WTC11 (cell line): ENCODE measurements at regions not wholly inside any gene's neighbourhood (a gene's known extent, or its start where the extent isn't known, plus 50 kb on each side); places are given as distances from the start of the nearest gene placed in this dataset.

Source experiments
- ATAC-seq: fragments of 200-7000 bp; cut with Tn5 transposase; 2 replicates; pipeline ENCODE4 v1.10.0; 2021; ENCODE audit warnings: mild to moderate bottlenecking, moderate library complexity
- CTCF ChIA-PET: fragments of 300-600 bp; sonication (Branson Sonifier 250); formaldehyde crosslinking; loops from one replicate; lab custom pipeline; 2021; ENCODE audit warnings: antibody characterized with exemption; lab: Charles Lee
- POLR2A ChIA-PET: fragments of 350-600 bp; sonication (Branson Sonifier 250); formaldehyde crosslinking; loops from one replicate; lab custom pipeline; 2021; ENCODE audit warnings: antibody characterized with exemption; lab: Charles Lee
- DNase-seq: peaks from one replicate; pipeline ENCODE4 v3.0.0; 2021; ENCODE audit warnings: low spot score
- H3K27ac Mint-ChIP-seq: 2 replicates; pipeline ENCODE4 v1.8.0; 2021; ENCODE audit warnings: mixed read lengths
- H3K27me3 Mint-ChIP-seq: 2 replicates; pipeline ENCODE4 v1.8.0; 2021; ENCODE audit warnings: low read depth, mild to moderate bottlenecking, moderate library complexity, mixed read lengths
- H3K36me3 Mint-ChIP-seq: 2 replicates; pipeline ENCODE4 v1.8.0; 2021; ENCODE audit warnings: mixed read lengths
- H3K4me1 Mint-ChIP-seq: 2 replicates; pipeline ENCODE4 v1.8.0; 2022; ENCODE audit warnings: mixed read lengths
- H3K4me3 Mint-ChIP-seq: 2 replicates; pipeline ENCODE4 v1.8.0; 2021; ENCODE audit warnings: mild to moderate bottlenecking, moderate library complexity, mixed read lengths
- H3K9me3 Mint-ChIP-seq: 2 replicates; pipeline ENCODE4 v1.8.0; 2021; ENCODE audit warnings: mixed read lengths
- ATF1 ChIP-seq: sonication (generic); formaldehyde crosslinking; IDR thresholded peaks from 2 replicates; pipeline ENCODE4 v1.8.1; 2023; ENCODE audit warnings: mild to moderate bottlenecking, moderate library complexity, missing genetic modification reagents
- CBFB ChIP-seq: sonication (generic); formaldehyde crosslinking; IDR thresholded peaks from 2 replicates; pipeline ENCODE4 v1.8.1; 2022; ENCODE audit warnings: mild to moderate bottlenecking, low read depth, missing genetic modification reagents
- CREB1 ChIP-seq: sonication (generic); formaldehyde crosslinking; IDR thresholded peaks from 2 replicates; pipeline ENCODE4 v1.8.0; 2023; ENCODE audit warnings: mild to moderate bottlenecking, missing genetic modification reagents
- EMX1 ChIP-seq: fragments of 250-450 bp; sonication (Bioruptor Pico); IDR thresholded peaks from 2 replicates; pipeline ENCODE4 v1.8.0; 2021; ENCODE audit warnings: mild to moderate bottlenecking
- ETV6 ChIP-seq: sonication (generic); formaldehyde crosslinking; IDR thresholded peaks from 2 replicates; pipeline ENCODE4 v1.8.1; 2022; ENCODE audit warnings: mild to moderate bottlenecking, missing genetic modification reagents
- FOXJ3 ChIP-seq: sonication (generic); formaldehyde crosslinking; IDR thresholded peaks from 2 replicates; pipeline ENCODE4 v1.9.0; 2021; ENCODE audit warnings: missing genetic modification reagents, mild to moderate bottlenecking, borderline replicate concordance
- FOXP1 ChIP-seq: sonication (generic); formaldehyde crosslinking; IDR thresholded peaks from 2 replicates; pipeline ENCODE4 v1.8.0; 2022; ENCODE audit warnings: missing genetic modification reagents, mild to moderate bottlenecking, moderate library complexity, borderline replicate concordance
- GABPB1 ChIP-seq: sonication (generic); formaldehyde crosslinking; IDR thresholded peaks from 2 replicates; pipeline ENCODE4 v1.8.1; 2023; ENCODE audit warnings: mild to moderate bottlenecking, missing genetic modification reagents
- NR3C1 ChIP-seq: sonication (generic); formaldehyde crosslinking; conservative IDR thresholded peaks from 2 replicates; pipeline ENCODE4 v1.8.1; 2023; ENCODE audit warnings: low read depth, mild to moderate bottlenecking, missing genetic modification reagents
- TEAD1 ChIP-seq: sonication (generic); formaldehyde crosslinking; IDR thresholded peaks from 2 replicates; pipeline ENCODE4 v1.8.0; 2022; ENCODE audit warnings: mild to moderate bottlenecking, missing genetic modification reagents
- ZNF121 ChIP-seq: sonication (generic); formaldehyde crosslinking; IDR thresholded peaks from 2 replicates; pipeline ENCODE4 v1.8.0; 2023; ENCODE audit warnings: missing genetic modification reagents
- ZNF219 ChIP-seq: sonication (generic); formaldehyde crosslinking; IDR thresholded peaks from 2 replicates; pipeline ENCODE4 v1.8.0; 2023; ENCODE audit warnings: missing genetic modification reagents, mild to moderate bottlenecking, borderline replicate concordance
- ZNF232 ChIP-seq: sonication (generic); formaldehyde crosslinking; IDR thresholded peaks from 2 replicates; pipeline ENCODE4 v1.8.0; 2022; ENCODE audit warnings: mild to moderate bottlenecking, missing genetic modification reagents
- ZNF263 ChIP-seq: sonication (generic); formaldehyde crosslinking; IDR thresholded peaks from 2 replicates; pipeline ENCODE4 v1.8.1; 2022; ENCODE audit warnings: low read depth, mild to moderate bottlenecking, moderate library complexity, missing genetic modification reagents
- ZNF396 ChIP-seq: fragments of 250-450 bp; sonication (Bioruptor Pico); IDR thresholded peaks from 2 replicates; pipeline ENCODE4 v1.8.0; 2021; ENCODE audit warnings: mild to moderate bottlenecking, moderate library complexity, borderline replicate concordance
- TF ChIP-seq, protein P1 (sequence below): fragments of 250-450 bp; sonication (Bioruptor Pico); IDR thresholded peaks from 2 replicates; pipeline ENCODE4 v1.9.0; 2021; ENCODE audit warnings: moderate library complexity, mild to moderate bottlenecking, inconsistent platforms, borderline replicate concordance
- TF ChIP-seq, protein P2 (sequence below): sonication (generic); formaldehyde crosslinking; IDR thresholded peaks from 2 replicates; pipeline ENCODE4 v1.8.0; 2023; ENCODE audit warnings: mild to moderate bottlenecking, missing genetic modification reagents
- TF ChIP-seq, protein P3 (sequence below): sonication (generic); formaldehyde crosslinking; IDR thresholded peaks from 2 replicates; pipeline ENCODE4 v1.8.1; 2022; ENCODE audit warnings: missing genetic modification reagents, borderline replicate concordance
- TF ChIP-seq, protein P4 (sequence below): sonication (generic); formaldehyde crosslinking; IDR thresholded peaks from 2 replicates; pipeline ENCODE4 v1.8.0; 2023; ENCODE audit warnings: missing genetic modification reagents, mild to moderate bottlenecking, borderline replicate concordance
- TF ChIP-seq, protein P5 (sequence below): fragments of 250-450 bp; sonication (Bioruptor Pico); IDR thresholded peaks from 2 replicates; pipeline ENCODE4 v1.9.0; 2021; ENCODE audit warnings: mild to moderate bottlenecking
- TF ChIP-seq, protein P6 (sequence below): sonication (generic); formaldehyde crosslinking; IDR thresholded peaks from 2 replicates; pipeline ENCODE4 v1.8.1; 2023; ENCODE audit warnings: mild to moderate bottlenecking, missing genetic modification reagents, moderate library complexity
- TF ChIP-seq, protein P7 (sequence below): fragments of 250-450 bp; sonication (Bioruptor Pico); IDR thresholded peaks from 2 replicates; pipeline ENCODE4 v1.8.0; 2021; ENCODE audit warnings: mild to moderate bottlenecking
- TF ChIP-seq, protein P8 (sequence below): sonication (generic); formaldehyde crosslinking; IDR thresholded peaks from 2 replicates; pipeline ENCODE4 v1.8.1; 2022; ENCODE audit warnings: mild to moderate bottlenecking, moderate library complexity, missing genetic modification reagents

DNA sequence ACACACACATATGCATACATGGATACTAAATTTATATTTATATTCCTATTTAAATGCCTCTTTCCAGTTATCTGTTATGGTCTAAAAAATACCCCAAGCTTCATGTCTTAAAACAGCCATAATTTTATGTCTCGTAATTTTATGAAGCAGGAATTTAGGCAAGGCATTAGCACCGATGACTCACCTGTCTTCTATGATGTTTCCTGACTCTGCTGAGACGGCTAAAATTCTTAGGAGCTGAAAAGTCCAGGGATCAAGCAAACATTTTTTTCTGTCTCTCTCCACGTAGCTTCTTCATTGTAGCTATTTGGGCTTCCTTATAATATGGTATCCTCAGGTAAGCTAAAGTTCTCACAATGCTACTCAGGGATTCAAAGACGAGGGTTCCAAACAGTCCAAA is 930.3 kb downstream of the STIM2 start (continued):
- TF ChIP-seq, protein P1, sequence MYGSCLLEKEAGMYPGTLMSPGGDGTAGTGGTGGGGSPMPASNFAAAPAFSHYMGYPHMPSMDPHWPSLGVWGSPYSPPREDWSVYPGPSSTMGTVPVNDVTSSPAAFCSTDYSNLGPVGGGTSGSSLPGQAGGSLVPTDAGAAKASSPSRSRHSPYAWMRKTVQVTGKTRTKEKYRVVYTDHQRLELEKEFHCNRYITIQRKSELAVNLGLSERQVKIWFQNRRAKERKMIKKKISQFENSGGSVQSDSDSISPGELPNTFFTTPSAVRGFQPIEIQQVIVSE (CRISPR knock-in tag): no peak
- TF ChIP-seq, protein P2, sequence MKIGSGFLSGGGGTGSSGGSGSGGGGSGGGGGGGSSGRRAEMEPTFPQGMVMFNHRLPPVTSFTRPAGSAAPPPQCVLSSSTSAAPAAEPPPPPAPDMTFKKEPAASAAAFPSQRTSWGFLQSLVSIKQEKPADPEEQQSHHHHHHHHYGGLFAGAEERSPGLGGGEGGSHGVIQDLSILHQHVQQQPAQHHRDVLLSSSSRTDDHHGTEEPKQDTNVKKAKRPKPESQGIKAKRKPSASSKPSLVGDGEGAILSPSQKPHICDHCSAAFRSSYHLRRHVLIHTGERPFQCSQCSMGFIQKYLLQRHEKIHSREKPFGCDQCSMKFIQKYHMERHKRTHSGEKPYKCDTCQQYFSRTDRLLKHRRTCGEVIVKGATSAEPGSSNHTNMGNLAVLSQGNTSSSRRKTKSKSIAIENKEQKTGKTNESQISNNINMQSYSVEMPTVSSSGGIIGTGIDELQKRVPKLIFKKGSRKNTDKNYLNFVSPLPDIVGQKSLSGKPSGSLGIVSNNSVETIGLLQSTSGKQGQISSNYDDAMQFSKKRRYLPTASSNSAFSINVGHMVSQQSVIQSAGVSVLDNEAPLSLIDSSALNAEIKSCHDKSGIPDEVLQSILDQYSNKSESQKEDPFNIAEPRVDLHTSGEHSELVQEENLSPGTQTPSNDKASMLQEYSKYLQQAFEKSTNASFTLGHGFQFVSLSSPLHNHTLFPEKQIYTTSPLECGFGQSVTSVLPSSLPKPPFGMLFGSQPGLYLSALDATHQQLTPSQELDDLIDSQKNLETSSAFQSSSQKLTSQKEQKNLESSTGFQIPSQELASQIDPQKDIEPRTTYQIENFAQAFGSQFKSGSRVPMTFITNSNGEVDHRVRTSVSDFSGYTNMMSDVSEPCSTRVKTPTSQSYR (CRISPR knock-in tag): no peak
- TF ChIP-seq, protein P3, sequence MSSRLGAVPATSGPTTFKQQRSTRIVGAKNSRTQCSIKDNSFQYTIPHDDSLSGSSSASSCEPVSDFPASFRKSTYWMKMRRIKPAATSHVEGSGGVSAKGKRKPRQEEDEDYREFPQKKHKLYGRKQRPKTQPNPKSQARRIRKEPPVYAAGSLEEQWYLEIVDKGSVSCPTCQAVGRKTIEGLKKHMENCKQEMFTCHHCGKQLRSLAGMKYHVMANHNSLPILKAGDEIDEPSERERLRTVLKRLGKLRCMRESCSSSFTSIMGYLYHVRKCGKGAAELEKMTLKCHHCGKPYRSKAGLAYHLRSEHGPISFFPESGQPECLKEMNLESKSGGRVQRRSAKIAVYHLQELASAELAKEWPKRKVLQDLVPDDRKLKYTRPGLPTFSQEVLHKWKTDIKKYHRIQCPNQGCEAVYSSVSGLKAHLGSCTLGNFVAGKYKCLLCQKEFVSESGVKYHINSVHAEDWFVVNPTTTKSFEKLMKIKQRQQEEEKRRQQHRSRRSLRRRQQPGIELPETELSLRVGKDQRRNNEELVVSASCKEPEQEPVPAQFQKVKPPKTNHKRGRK: no peak
- TF ChIP-seq CBFB (CRISPR knock-in tag) (no peak), CREB1 (CRISPR knock-in tag) (no peak)

DNA sequence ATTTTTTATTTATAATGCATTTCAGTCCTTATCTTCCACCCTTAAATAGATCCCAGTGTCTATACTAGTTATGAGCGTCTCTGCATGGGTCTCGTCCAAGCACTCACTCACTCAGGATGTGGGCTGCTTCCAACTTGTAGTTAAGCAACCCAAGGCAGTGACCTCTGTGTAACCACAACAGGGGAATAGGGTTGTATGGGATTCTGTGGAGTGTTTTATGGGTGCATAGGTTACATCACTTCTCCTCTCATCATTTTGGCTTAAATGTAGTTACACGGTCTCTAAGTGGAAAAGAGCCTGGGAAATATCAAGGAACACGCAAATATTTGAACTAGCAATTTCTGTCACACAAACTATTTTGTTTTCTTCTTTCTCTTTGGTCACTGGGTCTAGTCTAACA is 931.0 kb downstream of the STIM2 start:
- Mint-ChIP-seq H3K36me3 (no peaks in the 10 kb centered on the region), H3K27me3 (no peaks in the 10 kb centered on the region), H3K27ac (no peak overlapping the region), H3K4me3 (no peak overlapping the region), H3K4me1 (no peaks in the 10 kb centered on the region), H3K9me3 (no peaks in the 10 kb centered on the region)
- DNase-seq (no peak), ATAC-seq (no peak)
- ChIA-PET CTCF (no interaction called here), POLR2A (no interaction called here)
- no peak for TF ChIP-seq FOXJ3 (CRISPR knock-in tag)
- TF ChIP-seq FOXP1: no peak
- TF ChIP-seq TEAD1 (CRISPR knock-in tag): no peak
- no peak for TF ChIP-seq NR3C1 (CRISPR knock-in tag)
- no peak for TF ChIP-seq GABPB1 (CRISPR knock-in tag)
- TF ChIP-seq, protein P4, sequence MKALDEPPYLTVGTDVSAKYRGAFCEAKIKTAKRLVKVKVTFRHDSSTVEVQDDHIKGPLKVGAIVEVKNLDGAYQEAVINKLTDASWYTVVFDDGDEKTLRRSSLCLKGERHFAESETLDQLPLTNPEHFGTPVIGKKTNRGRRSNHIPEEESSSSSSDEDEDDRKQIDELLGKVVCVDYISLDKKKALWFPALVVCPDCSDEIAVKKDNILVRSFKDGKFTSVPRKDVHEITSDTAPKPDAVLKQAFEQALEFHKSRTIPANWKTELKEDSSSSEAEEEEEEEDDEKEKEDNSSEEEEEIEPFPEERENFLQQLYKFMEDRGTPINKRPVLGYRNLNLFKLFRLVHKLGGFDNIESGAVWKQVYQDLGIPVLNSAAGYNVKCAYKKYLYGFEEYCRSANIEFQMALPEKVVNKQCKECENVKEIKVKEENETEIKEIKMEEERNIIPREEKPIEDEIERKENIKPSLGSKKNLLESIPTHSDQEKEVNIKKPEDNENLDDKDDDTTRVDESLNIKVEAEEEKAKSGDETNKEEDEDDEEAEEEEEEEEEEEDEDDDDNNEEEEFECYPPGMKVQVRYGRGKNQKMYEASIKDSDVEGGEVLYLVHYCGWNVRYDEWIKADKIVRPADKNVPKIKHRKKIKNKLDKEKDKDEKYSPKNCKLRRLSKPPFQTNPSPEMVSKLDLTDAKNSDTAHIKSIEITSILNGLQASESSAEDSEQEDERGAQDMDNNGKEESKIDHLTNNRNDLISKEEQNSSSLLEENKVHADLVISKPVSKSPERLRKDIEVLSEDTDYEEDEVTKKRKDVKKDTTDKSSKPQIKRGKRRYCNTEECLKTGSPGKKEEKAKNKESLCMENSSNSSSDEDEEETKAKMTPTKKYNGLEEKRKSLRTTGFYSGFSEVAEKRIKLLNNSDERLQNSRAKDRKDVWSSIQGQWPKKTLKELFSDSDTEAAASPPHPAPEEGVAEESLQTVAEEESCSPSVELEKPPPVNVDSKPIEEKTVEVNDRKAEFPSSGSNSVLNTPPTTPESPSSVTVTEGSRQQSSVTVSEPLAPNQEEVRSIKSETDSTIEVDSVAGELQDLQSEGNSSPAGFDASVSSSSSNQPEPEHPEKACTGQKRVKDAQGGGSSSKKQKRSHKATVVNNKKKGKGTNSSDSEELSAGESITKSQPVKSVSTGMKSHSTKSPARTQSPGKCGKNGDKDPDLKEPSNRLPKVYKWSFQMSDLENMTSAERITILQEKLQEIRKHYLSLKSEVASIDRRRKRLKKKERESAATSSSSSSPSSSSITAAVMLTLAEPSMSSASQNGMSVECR (CRISPR knock-in tag): no peak
- TF ChIP-seq ZNF121 (CRISPR knock-in tag): no peak
- TF ChIP-seq ATF1 (CRISPR knock-in tag): no peak
- TF ChIP-seq, protein P5, sequence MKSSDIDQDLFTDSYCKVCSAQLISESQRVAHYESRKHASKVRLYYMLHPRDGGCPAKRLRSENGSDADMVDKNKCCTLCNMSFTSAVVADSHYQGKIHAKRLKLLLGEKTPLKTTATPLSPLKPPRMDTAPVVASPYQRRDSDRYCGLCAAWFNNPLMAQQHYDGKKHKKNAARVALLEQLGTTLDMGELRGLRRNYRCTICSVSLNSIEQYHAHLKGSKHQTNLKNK: no peak
- no peak for TF ChIP-seq ETV6 (CRISPR knock-in tag)
- no peak for TF ChIP-seq EMX1 (CRISPR knock-in tag)
- TF ChIP-seq, protein P6, sequence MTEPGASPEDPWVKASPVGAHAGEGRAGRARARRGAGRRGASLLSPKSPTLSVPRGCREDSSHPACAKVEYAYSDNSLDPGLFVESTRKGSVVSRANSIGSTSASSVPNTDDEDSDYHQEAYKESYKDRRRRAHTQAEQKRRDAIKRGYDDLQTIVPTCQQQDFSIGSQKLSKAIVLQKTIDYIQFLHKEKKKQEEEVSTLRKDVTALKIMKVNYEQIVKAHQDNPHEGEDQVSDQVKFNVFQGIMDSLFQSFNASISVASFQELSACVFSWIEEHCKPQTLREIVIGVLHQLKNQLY (CRISPR knock-in tag): no peak
- TF ChIP-seq, protein P7, sequence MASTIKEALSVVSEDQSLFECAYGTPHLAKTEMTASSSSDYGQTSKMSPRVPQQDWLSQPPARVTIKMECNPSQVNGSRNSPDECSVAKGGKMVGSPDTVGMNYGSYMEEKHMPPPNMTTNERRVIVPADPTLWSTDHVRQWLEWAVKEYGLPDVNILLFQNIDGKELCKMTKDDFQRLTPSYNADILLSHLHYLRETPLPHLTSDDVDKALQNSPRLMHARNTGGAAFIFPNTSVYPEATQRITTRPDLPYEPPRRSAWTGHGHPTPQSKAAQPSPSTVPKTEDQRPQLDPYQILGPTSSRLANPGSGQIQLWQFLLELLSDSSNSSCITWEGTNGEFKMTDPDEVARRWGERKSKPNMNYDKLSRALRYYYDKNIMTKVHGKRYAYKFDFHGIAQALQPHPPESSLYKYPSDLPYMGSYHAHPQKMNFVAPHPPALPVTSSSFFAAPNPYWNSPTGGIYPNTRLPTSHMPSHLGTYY (CRISPR knock-in tag): no peak
- TF ChIP-seq ZNF232: no peak
- TF ChIP-seq ZNF219 (CRISPR knock-in tag): no peak
- TF ChIP-seq ZNF263 (CRISPR knock-in tag): no peak
- TF ChIP-seq, protein P8, sequence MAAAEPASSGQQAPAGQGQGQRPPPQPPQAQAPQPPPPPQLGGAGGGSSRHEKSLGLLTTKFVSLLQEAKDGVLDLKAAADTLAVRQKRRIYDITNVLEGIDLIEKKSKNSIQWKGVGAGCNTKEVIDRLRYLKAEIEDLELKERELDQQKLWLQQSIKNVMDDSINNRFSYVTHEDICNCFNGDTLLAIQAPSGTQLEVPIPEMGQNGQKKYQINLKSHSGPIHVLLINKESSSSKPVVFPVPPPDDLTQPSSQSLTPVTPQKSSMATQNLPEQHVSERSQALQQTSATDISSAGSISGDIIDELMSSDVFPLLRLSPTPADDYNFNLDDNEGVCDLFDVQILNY (CRISPR knock-in tag): no peak
- TF ChIP-seq ZNF396 (CRISPR knock-in tag): no peak
